NCI-H2107 treated with DMSO at 0.1 percent for 48 hours (cell line): ENCODE measurements at regions not wholly inside any gene's neighbourhood (a gene's known extent, or its start where the extent isn't known, plus 50 kb on each side); places are given as distances from the start of the nearest gene placed in this dataset.
"Not testable (repeated sequence)": the region's sequence is repeated elsewhere in the genome, so short reads cannot be mapped to it uniquely, and the experiment has no call there.

ENCODE experiments used
- DNase-seq: peaks from one replicate; lab custom pipeline; 2025; ENCODE audit not compliant: unreplicated experiment; lab: John Stamatoyannopoulos, UW

DNA sequence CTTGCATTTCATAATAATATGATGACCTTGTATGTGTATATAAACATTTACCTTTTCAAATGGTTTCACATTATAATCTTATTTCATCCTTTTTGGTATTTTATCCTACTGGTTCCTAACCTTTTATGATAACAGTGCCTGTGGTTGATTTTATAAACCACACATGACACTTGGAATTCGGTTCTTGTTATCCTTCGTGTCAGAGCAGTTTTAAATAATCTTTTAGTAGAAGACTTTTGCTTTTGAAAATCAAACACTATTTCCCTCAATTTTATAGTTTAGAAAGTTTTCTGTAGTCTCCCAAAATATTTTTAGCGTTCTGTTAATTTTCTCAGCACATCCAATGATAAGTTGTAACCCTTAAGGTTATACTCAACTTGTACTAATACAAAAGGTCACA is 676.8 kb downstream of the RAPGEF2 start:
- no peak for DNase-seq

DNA sequence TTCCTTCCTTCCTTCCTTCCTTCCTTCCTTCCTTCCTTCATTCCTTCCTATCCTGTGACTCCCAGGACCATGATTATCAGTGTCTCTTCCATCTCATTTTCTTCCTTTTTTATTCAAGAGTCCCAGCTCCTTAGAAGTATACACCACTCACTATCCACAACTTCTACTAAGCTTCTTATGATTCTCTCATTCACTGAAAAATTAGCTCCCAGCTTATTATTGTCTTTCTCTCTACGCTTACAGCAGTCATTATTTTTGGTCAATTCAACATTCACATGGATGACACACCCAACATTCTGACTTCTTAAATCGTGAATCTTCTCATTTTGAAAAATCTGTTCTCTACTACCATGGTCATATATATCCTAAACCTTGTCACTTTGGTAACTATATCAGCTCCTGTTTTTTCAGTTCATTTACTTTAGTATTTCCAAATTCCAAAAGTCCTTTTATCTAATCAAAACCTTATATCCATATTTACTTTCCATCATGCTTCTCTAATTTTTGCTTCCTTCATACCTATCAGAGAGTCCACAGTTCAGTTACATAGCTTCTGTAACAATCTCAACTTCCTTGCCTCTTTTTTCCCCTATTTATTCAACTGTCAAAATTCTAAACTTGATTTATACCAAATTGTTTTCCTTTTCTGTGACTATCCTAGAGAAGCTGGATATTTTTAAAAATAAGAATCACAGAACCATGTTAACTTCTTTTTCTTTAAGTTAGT is 677.5 kb downstream of the RAPGEF2 start:
- no peak for DNase-seq

GRCh38 chr4:159787901-159788300 is 685.0 kb downstream of the RAPGEF2 start:
- no peak for DNase-seq

GRCh38 chr4:159791334-159791733 is 688.5 kb downstream of the RAPGEF2 start:
- DNase-seq = no peak

GRCh38 chr4:159804592-159804991 is 701.7 kb downstream of the RAPGEF2 start:
- DNase-seq = not testable (repeated sequence)

GRCh38 chr4:159823743-159824142 is 720.9 kb downstream of the RAPGEF2 start:
- DNase-seq = no peak

DNA sequence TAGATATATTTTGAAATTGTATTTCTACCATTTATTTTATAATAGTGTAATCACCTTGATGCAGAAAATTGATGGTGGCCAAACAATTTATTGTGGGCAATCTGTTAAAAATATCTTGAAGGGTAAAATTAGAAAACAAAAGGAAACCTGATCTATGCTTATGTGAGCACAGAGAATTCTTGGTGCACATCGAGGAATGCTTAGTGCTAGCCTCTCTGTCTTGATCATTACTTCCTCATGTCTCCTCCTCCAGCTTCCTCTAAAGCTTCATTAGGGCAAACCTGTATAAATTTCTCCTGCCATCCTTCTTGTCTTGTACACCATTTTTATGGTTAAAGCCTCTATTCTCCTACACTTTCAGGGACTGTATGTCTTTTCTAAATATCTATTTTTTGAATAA is 725.8 kb downstream of the RAPGEF2 start:
- DNase-seq = no peak

- no peak for DNase-seq
Measured at GRCh38 chr4:159829184-159829583, 726.3 kb downstream of the RAPGEF2 start.

DNA sequence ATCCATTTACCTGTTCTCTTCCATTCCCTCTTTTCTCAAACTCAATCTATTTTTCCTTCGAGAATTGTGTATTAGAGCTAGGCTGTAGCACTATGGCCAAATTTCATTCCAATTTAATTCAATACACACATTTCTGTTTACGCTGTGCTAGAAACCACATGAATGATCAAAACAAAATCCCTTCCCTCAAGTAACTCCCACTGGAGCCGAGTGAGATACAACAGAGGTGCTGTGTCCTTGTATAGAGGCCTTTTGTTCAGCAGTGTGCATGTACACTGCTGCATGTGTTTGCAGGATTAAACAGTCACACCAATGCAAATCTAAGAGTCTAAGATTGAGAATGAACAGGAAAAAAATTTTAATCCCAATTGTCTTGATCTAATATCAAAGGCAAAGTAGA is 734.2 kb downstream of the RAPGEF2 start:
- no peak for DNase-seq

DNA sequence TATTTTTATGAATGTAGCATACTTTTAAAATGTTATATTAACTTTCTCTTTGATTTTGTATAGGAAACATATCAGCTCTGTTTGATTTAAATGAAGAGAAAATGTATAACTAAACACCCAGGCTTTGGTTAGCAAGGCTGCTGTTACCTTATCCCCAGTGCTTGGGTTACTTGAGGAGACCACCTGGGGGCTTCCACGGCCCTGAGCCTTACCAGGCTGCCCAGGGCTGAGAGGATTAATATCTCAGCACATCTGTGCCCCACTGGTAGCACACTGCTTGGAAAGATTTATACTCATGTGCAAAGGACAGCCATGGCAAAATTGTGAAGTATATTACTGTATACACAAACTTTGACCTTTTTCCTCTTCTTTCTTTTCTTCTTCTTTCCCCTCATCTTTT is 752.9 kb downstream of the RAPGEF2 start:
- no peak for DNase-seq

GRCh38 chr4:159856451-159856850 is 753.6 kb downstream of the RAPGEF2 start:
- DNase-seq = no peak

GRCh38 chr4:159859656-159860148 is 756.8 kb downstream of the RAPGEF2 start:
- no peak for DNase-seq

DNA sequence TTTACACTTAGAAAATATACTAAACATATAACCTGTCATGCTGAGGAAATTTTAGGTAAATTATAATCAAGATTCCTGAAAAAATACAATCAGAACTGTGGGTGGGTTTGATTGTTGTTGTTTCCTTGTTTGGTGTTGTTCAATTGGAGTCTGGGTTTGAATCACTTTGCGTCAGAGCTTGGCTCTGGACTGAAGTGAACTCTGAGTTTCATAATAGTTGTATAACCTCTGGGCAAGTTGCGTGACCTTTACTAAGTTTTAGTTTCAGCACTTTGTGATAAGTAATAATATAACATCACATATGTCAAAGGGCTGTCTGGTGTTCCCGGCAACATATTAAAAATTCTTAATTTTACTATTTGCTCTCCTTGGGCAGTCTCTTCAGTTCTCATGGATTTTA is 758.1 kb downstream of the RAPGEF2 start:
- no peak for DNase-seq

GRCh38 chr4:159864337-159864736 is 761.5 kb downstream of the RAPGEF2 start:
- no peak for DNase-seq

- no peak for DNase-seq
Measured at GRCh38 chr4:159867673-159868072, 764.8 kb downstream of the RAPGEF2 start.

- not testable (repeated sequence) for DNase-seq
Measured at GRCh38 chr4:159868936-159869335, 766.1 kb downstream of the RAPGEF2 start.

DNA sequence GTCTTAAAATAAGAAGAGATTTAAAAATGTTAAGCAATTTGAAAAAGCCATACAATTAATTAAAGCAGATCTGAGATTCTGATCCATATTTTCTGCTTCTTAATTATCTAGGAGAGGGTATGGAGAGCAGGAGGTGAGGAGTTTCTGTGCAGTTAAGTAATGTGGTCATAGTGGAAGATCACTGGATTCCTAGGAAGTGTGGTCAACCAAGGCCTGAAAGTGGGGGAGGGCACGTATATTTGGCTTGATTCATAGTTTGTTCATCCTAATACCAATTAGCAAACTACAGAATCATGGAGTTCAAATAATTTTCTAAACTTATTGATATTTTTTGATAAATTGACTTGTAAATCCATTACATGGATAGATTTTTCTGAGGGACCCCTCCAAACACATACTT is 768.3 kb downstream of the RAPGEF2 start:
- no peak for DNase-seq

DNA sequence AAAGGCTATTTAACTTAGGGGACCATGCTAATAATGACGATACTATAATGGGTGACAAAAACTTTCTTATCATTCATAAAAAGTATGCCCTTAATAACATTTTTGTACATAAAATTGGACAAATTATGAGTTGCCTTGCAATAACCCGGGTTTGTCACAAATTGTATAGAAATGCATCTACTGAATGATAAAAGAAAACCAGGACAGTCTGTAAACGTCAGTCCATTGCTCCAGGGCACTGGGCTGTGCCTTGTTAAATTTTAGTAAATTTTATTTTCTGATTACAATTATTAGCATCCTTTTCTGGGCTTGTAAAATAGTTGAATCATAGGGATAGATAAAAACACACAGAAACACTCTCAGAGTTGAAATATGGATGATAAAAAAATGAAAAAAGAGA is 778.3 kb downstream of the RAPGEF2 start:
- no peak for DNase-seq

DNA sequence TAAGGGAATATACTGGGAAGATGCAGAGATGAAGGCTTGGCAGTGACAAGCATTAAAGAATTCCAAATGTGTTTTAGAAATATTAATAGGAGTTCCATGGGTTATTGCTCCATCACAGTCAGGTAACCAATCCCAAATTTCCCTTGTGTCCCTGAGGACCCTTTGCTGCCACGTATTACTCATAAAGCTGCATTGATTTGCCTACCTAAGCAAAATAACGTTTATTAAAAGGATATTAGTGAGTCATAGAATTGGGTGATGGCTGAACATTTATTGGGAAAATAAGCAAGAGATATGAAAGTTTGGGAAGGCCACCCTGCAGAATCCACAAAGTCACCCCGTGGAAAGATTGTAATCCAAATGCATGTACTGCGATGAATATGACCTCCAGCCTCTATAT is 782.1 kb downstream of the RAPGEF2 start:
- DNase-seq = no peak

DNA sequence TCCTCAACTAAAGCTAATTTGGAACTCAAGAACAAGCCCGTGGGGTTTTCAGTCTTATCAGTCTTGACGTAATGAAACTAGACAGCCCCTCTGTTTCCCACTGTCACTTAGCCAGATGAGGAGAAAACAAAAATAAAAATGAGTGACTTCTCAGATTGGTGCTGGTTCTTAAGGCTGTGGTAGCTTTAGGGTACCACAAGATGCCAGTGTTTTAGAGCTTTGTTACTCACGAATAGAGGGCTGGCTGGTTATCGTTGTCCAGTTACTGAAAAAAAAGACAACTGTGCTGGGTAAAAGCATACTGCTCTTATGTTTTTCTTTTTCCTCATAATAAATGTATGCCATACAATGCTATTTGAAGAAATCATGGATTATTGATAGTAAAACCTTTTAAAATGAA is 796.7 kb downstream of the RAPGEF2 start:
- no peak for DNase-seq

- DNase-seq = no peak
Measured at GRCh38 chr4:159900562-159900961, 797.7 kb downstream of the RAPGEF2 start.

- DNase-seq = no peak
Measured at GRCh38 chr4:159902648-159903047, 799.8 kb downstream of the RAPGEF2 start.

DNA sequence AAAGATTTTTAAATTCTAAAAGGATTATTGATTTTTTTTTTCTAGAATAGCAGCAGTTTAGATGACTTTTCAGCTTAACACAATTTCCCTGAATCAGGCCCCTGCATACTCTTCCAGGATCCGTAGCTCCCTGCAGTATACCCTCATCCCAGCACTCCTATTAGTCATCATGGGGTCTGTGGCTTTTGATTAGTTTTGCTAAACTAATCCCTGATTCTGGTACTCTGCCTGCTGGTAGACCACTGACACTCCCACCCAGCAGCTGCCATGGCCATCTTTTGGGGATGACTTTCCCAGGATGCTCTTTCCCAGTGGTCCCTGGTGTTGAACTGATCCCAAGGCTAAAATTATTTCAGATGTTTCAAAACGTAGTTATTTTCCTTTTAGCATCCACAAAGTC is 802.0 kb downstream of the RAPGEF2 start:
- no peak for DNase-seq
